ENCODE measurements at regions not wholly inside any gene's neighbourhood (a gene's known extent, or its start where the extent isn't known, plus 50 kb on each side); places are given as distances from the start of the nearest gene placed in this dataset.
"Not testable (repeated sequence)": the region's sequence is repeated elsewhere in the genome, so short reads cannot be mapped to it uniquely, and the experiment has no call there.

DNA sequence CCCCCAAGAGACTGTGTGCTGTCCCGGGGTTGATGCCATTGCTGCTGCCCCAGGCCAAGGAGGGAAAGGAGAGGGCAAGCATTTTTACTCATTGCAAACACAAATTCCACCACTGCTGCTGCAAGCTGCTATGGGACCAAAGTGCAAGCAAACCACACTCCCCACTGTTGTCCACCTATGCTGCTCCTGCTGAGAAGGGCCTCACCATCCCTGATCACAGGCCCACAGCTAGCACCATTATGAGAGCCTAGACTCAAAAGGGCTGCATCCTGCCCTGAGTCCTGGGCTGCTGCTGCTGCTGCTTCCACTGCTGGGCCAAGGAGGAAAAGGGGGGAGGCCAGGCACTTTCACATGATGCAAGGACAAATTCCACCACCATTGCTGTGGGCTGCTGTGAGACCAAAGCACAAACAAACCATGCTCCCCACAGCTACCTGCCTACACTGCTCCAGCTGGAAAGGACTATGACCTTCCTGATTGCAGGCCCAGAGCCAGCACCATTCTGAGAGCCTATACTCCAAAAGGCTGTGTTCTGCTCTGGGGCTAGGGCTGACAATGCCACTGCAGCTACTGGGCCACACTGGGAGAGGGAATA is 218.2 kb upstream of the ZCCHC13 start:
- H3K4me3 Mint-ChIP-seq = no peak overlapping the region

DNA sequence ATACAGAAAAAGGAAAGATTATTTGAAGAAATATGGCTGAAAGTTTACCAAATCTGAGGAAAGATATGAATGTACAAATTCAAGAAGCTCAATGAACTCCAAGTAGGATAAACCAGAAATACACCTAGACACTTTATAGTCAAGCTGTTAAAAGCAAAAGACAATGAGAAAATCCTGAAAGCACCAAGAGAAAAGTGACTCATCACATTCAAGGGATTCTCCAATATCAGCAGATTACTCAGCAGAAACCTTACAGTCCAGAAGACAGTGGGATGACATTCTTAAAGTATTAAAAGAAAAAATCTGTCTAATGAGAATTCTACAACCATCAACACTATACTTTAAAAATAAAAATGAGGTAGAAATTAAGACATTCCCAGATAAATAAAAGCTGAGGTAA is 223.8 kb upstream of the ZCCHC13 start:
- H3K27me3 Mint-ChIP-seq = no peaks in the 10 kb centered on the region
- DNase-seq (ENCODE audit: low spot score in 2 of 2) = no peak
- no peaks in the 10 kb centered on the region for H3K4me1 Mint-ChIP-seq
- H3K9me3 Mint-ChIP-seq = peaks cover 9% of the 10 kb centered on the region
- ATAC-seq (ENCODE audit: low read depth) = no peak
- no peak overlapping the region for H3K4me3 Mint-ChIP-seq
- H3K36me3 Mint-ChIP-seq = peaks cover 15% of the 10 kb centered on the region
- H3K27ac Mint-ChIP-seq = no peak overlapping the region

More for the DNA sequence above, 218.2 kb upstream of the ZCCHC13 start:
- H3K9me3 Mint-ChIP-seq = peaks cover 11% of the 10 kb centered on the region
- H3K27me3 Mint-ChIP-seq = no peaks in the 10 kb centered on the region
- DNase-seq (ENCODE audit: low spot score in 2 of 2) (no peak), ATAC-seq (ENCODE audit: low read depth) (no peak)
- H3K36me3 Mint-ChIP-seq = peaks cover 21% of the 10 kb centered on the region
- H3K27ac Mint-ChIP-seq = no peak overlapping the region
- H3K4me1 Mint-ChIP-seq = no peaks in the 10 kb centered on the region

DNA sequence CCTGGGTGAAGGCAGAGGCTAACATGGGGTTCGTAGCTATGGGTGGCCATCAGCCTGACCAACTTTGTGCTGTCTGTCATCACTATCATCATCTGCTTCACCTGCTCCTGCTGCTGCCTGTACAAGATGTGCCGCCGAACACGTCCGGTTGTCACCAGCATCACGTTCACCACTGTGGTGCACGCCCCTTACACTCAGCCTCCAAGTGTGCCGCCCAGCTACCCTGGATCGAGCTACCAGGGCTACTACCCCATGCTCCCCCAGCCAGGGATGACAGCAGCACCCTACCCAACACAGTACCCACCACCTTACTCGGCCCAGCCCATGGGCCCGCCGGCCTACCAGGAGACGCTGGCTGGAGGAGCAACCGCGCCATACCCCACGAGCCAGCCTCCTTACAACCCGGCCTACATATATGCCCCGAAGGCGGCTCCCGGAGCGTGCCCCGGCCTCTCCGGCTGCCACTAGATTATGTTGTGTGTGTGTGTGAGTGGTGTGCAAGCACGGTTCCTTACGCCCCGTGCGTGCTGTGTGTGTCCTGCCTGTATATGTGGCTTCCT is 213.4 kb upstream of the XIST start:
- peaks cover 6% of the 10 kb centered on the region for H3K9me3 Mint-ChIP-seq
- ATAC-seq (ENCODE audit: low read depth) (no peak), DNase-seq (ENCODE audit: low spot score in 2 of 2) (no peak)
- no peak overlapping the region for H3K27ac Mint-ChIP-seq
- H3K27me3 Mint-ChIP-seq = no peaks in the 10 kb centered on the region
- H3K4me1 Mint-ChIP-seq = no peaks in the 10 kb centered on the region
- peaks cover 2% of the 10 kb centered on the region for H3K36me3 Mint-ChIP-seq
- no peak overlapping the region for H3K4me3 Mint-ChIP-seq

DNA sequence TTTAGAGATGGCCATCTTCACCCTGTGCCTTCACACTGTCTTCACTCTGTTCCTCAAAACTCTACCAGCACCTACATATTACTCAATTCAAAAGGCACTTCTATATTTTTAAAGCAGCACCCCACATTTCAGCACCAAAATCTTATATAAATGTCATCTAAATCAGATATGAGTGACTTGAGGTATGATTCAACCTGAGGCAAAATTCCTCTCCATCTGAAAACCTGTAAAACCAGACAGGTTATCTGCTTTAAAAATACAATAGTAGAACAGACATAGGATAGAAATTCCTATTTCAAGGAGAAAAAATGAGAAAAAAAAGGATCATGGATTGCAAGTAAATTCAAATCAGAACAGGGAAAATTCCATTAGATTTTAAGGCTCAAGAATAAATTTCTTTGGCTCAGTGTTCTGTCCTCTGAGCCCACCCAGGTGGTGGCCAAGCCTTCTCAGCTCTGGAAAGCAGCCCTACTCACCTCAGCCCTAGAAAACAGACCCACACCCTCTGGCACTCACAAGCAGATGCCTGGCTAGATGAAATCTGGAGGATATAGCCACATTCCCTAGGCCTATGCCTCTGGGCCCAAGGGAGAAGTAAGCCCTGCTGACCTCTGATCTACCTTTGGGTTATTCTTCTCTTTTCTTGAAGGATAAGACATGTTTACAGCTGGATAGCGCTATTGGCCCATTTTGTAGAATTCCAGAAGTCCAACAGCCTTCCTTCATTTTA is 211.1 kb upstream of the XIST start:
- no peak overlapping the region for H3K27ac Mint-ChIP-seq
- ATAC-seq (ENCODE audit: low read depth) (no peak), DNase-seq (ENCODE audit: low spot score in 2 of 2) (no peak)
- no peaks in the 10 kb centered on the region for H3K4me1 Mint-ChIP-seq
- no peak overlapping the region for H3K4me3 Mint-ChIP-seq
- H3K27me3 Mint-ChIP-seq = no peaks in the 10 kb centered on the region
- H3K36me3 Mint-ChIP-seq = no peaks in the 10 kb centered on the region
- peaks cover 4% of the 10 kb centered on the region for H3K9me3 Mint-ChIP-seq

DNA sequence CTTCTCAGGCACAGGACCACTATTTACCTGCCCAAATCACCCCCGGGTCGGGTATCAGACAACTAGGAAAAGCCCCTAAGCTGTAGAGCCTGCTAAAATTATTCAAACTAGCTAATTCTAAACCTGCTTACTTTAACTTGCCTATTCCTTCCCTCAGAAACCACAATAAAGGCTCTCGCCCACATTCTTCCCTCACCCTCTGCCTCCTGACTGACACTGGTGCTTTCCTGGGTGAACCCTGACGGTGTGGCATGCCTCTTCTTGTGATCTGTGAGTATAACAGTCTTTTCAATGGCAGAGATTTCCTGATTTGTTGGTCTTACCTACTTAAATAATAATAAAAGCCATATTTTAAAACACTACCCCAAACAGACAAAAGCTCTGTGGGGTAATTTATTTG is 209.4 kb upstream of the XIST start:
- no peak for ATAC-seq (ENCODE audit: low read depth)
- H3K27me3 Mint-ChIP-seq = no peaks in the 10 kb centered on the region
- H3K4me3 Mint-ChIP-seq = no peak overlapping the region
- no peaks in the 10 kb centered on the region for H3K4me1 Mint-ChIP-seq
- H3K9me3 Mint-ChIP-seq = no peaks in the 10 kb centered on the region
- no peak for DNase-seq (ENCODE audit: low spot score in 2 of 2)
- H3K27ac Mint-ChIP-seq = no peak overlapping the region
- no peaks in the 10 kb centered on the region for H3K36me3 Mint-ChIP-seq

DNA sequence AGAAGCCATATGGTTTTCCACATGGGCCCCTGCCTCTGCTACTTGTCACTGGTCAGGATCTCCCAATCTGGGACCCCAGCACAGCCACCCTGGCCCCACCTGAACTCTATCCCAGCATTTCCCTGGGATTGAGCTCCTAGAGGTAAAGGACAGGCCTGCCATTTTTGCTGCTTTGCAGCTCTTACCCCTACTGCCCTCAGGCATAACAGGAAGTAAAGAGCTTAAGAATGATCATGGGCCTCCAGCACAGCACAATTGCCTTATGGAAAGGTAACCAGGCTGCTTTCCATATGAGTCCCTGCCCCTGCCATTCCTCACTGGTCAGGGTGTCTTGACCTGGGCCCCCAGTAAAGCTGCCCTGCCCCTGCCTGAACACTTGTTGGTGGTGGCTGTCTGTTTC is 196.6 kb upstream of the XIST start:
- no peak overlapping the region for H3K27ac Mint-ChIP-seq
- no peaks in the 10 kb centered on the region for H3K4me1 Mint-ChIP-seq
- no peak overlapping the region for H3K4me3 Mint-ChIP-seq
- H3K27me3 Mint-ChIP-seq = no peaks in the 10 kb centered on the region
- no peaks in the 10 kb centered on the region for H3K36me3 Mint-ChIP-seq
- H3K9me3 Mint-ChIP-seq = no peaks in the 10 kb centered on the region
- ATAC-seq (ENCODE audit: low read depth) (no peak), DNase-seq (ENCODE audit: low spot score in 2 of 2) (no peak)

DNA sequence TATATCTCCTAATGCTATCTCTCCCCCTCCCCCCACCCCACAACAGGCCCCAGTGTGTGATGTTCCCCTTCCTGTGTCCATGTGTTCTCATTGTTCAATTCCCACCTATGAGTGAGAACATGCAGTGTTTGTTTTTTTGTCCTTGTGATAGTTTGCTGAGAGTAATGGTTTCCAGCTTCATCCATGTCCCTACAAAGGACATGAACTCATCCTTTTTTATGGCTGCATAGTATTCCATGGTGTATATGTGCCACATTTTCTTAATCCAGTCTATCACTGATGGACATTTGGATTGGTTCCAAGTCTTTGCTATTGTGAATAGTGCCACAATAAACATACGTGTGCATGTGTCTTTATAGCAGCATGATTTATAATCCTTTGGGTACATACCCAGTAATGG is 181.6 kb upstream of the XIST start:
- peaks cover 10% of the 10 kb centered on the region for H3K9me3 Mint-ChIP-seq
- not testable (repeated sequence) for DNase-seq (ENCODE audit: low spot score in 2 of 2); H3K36me3 Mint-ChIP-seq; H3K27me3 Mint-ChIP-seq; ATAC-seq (ENCODE audit: low read depth); H3K27ac Mint-ChIP-seq; H3K4me3 Mint-ChIP-seq; H3K4me1 Mint-ChIP-seq

DNA sequence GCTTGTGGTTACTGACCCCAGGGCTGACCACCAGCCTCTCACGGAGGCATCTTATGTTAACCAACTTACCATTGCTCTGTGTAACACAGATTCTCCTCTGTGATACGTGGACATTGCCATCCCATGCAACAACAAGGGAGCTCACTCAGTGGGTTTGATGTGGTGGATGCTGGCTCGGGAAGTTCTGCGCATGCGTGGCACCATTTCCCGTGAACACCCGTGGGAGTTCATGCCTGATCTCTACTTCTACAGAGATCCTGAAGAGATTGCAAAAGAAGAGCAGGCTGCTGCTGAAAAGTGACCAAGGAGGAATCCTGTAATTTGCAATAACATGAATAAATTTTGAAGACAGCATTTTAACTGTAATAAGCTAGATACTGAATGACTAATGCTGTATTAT is 179.0 kb upstream of the XIST start:
- not testable (repeated sequence) for H3K27ac Mint-ChIP-seq, H3K27me3 Mint-ChIP-seq, H3K4me3 Mint-ChIP-seq

DNA sequence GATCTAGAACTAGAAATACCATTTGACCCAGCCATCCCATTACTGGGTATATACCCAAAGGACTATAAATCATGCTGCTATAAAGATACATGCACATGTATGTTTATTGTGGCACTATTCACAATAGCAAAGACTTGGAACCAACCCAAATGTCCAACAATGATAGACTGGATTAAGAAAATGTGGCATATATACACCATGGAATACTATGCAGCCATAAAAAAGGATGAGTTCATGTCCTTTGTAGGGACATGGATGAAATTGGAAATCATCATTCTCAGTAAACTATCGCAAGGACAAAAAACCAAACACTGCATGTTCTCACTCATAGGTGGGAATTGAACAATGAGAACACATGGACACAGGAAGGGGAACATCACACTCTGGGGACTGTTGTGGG is 178.3 kb upstream of the XIST start:
- not testable (repeated sequence) for H3K4me3 Mint-ChIP-seq; DNase-seq (ENCODE audit: low spot score in 2 of 2); H3K27ac Mint-ChIP-seq; H3K36me3 Mint-ChIP-seq; H3K27me3 Mint-ChIP-seq; H3K4me1 Mint-ChIP-seq; ATAC-seq (ENCODE audit: low read depth); H3K9me3 Mint-ChIP-seq

More for the DNA sequence above, 179.0 kb upstream of the XIST start:
- not testable (repeated sequence) for H3K36me3 Mint-ChIP-seq; H3K4me1 Mint-ChIP-seq; H3K9me3 Mint-ChIP-seq; ATAC-seq (ENCODE audit: low read depth); DNase-seq (ENCODE audit: low spot score in 2 of 2)

DNA sequence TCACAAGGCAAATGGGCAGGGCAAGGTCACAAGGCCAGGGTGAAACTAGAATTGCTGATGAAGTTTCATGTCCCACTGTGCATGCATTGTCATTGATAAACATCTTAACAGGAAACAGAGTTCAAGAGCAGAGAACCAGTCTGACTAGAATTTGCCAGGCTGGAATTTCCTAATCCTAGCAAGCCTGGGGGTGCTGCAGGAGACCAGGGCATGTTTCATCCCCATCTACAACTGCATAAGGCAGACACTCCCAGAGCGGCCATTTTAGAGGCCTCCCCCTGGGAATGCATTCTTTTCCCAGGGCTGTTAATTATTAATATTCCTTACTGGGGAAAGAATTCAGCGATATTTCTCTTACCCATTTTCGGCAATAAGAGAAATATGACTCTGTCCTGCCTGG is 172.6 kb upstream of the XIST start:
- H3K4me3 Mint-ChIP-seq; H3K27ac Mint-ChIP-seq; H3K9me3 Mint-ChIP-seq; H3K36me3 Mint-ChIP-seq; ATAC-seq (ENCODE audit: low read depth); H3K4me1 Mint-ChIP-seq; H3K27me3 Mint-ChIP-seq; DNase-seq (ENCODE audit: low spot score in 2 of 2): not testable (repeated sequence)

DNA sequence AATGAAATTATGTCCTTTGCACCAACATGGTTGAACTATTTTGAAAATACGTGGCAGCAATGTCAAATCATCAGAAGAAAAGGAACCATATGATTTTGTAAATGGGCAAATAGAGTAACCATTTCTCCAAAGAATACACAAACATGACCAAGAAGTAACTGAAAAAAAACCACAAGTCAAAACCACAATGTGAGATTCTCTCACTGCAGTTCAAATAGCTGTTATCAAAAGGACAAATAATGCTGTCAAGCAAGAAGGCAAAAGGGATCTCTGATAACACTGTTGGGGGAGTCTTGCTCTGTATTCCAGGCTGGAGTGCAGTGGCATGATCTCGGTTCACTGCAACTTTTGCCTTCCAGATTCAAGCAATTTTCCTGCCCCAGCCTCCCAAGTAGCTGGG is 170.7 kb upstream of the XIST start:
- no peak for DNase-seq (ENCODE audit: low spot score in 2 of 2)
- peaks cover 5% of the 10 kb centered on the region for H3K36me3 Mint-ChIP-seq
- no peak overlapping the region for H3K4me3 Mint-ChIP-seq
- no peaks in the 10 kb centered on the region for H3K4me1 Mint-ChIP-seq
- peaks cover 7% of the 10 kb centered on the region for H3K9me3 Mint-ChIP-seq
- no peak for ATAC-seq (ENCODE audit: low read depth)
- H3K27me3 Mint-ChIP-seq = peaks cover 2% of the 10 kb centered on the region
- no peak overlapping the region for H3K27ac Mint-ChIP-seq

DNA sequence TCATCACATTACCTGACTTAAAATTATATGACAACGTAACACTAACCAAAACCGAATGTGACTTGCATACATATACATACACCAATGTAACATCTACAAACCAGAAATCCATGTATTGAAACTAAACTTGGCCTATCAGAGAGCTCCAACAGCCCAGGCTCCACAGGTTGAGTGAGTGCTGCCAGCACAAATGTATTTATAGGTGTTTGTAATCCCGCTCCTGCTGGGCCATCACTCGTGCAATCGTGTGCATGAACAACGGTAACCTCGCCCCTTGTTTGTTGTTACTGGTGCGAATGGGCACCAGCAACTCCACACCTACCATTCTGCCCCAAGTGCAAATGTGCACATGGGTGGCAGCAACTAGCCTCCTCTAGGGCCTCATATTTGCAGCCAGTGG is 165.7 kb upstream of the XIST start:
- no peak overlapping the region for H3K4me3 Mint-ChIP-seq
- peaks cover 2% of the 10 kb centered on the region for H3K27me3 Mint-ChIP-seq
- DNase-seq (ENCODE audit: low spot score in 2 of 2) (no peak), ATAC-seq (ENCODE audit: low read depth) (no peak)
- no peaks in the 10 kb centered on the region for H3K4me1 Mint-ChIP-seq
- no peaks in the 10 kb centered on the region for H3K9me3 Mint-ChIP-seq
- H3K27ac Mint-ChIP-seq = no peak overlapping the region
- peaks cover 2% of the 10 kb centered on the region for H3K36me3 Mint-ChIP-seq

DNA sequence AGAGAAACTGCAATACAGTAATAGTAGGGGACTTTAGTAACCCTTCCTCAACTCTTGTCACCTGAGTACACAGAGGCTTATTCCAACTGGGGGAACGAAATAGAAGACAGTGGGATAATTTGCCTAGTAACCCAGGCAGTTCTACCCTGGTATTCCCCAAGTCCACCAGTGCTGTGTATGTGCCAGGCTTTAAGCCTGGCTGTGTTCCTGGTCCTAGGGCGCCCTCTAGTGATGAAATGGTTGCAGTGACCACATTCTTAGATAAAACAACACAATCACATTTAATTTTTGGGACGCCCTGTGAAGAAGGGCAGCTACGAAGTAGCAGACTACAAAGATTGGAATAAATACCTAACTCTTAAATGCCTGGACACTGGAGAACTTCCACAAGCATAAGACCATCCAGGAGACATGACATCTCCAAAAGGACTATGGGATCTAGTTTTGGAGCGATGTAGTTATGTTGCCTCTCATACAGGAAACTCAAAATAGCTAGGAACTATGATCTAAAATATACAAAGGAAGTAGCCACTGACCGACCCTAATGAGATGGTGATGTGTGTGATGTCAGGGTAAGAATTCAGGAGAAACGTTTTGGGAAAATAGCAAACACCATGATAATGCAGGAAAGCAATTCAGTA is 163.0 kb upstream of the XIST start:
- Mint-ChIP-seq H3K4me1 (no peaks in the 10 kb centered on the region), H3K4me3 (no peak overlapping the region), H3K9me3 (no peaks in the 10 kb centered on the region), H3K27ac (no peak overlapping the region), H3K36me3 (peaks cover 1% of the 10 kb centered on the region), H3K27me3 (peaks cover under 1% of the 10 kb centered on the region)
- ATAC-seq (ENCODE audit: low read depth) (peak; percentile 52), DNase-seq (ENCODE audit: low spot score in 2 of 2) (peak; percentile 44 to 60)

DNA sequence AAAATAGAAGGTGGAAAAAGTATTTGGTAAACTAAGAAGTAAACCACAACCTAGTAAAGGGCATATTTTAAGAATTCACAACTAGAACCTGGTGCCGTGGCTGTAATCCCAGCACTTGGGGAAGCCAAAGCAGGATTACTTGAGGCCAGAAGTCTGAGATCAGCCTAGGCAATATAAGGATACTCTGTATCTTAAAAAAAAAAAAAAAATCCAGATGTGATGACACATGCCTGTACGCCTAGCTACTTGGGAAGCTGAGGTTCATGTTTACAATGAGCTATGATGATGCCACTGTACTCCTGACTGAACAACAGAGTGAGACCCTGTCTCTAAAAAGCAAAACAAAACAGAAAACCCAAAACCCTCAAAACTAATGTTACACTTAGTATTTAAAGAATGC is 156.5 kb upstream of the XIST start:
- peaks cover 3% of the 10 kb centered on the region for H3K9me3 Mint-ChIP-seq
- H3K27ac Mint-ChIP-seq = no peak overlapping the region
- no peaks in the 10 kb centered on the region for H3K27me3 Mint-ChIP-seq
- DNase-seq (ENCODE audit: low spot score in 2 of 2) (no peak), ATAC-seq (ENCODE audit: low read depth) (no peak)
- no peak overlapping the region for H3K4me3 Mint-ChIP-seq
- peaks cover 9% of the 10 kb centered on the region for H3K36me3 Mint-ChIP-seq
- H3K4me1 Mint-ChIP-seq = no peaks in the 10 kb centered on the region

Data from memory B cell (primary cell).